ENCODE measurements at regions not wholly inside any gene's neighbourhood (a gene's known extent, or its start where the extent isn't known, plus 50 kb on each side); places are given as distances from the start of the nearest gene placed in this dataset.

- no peak for TF ChIP-seq CTCF (IDR thresholded peaks at IDR 0.05; ENCODE audit: insufficient read depth, low read length)
- H3K4me3 ChIP-seq (ENCODE audit: low read depth, low read length) = no peak overlapping the region
- DNase-seq (ENCODE audit: low read depth) = no peak
Observed at GRCh38 chr9:73689051-73689870, 537.6 kb downstream of the ANXA1 start.

GRCh38 chr9:73701415-73702057 lies 549.9 kb downstream of the ANXA1 start:
- no peak for TF ChIP-seq CTCF (IDR thresholded peaks at IDR 0.05; ENCODE audit: insufficient read depth, low read length)
- DNase-seq (ENCODE audit: low read depth) = no peak
- H3K4me3 ChIP-seq (ENCODE audit: low read depth, low read length) = no peak overlapping the region

- no peak for TF ChIP-seq CTCF (IDR thresholded peaks at IDR 0.05; ENCODE audit: insufficient read depth, low read length)
- no peak for DNase-seq (ENCODE audit: low read depth)
- no peak overlapping the region for H3K4me3 ChIP-seq (ENCODE audit: low read depth, low read length)
Observed at GRCh38 chr9:73714294-73714693, 562.6 kb downstream of the ANXA1 start.

GRCh38 chr9:73715591-73715990 lies 563.9 kb downstream of the ANXA1 start:
- no peak overlapping the region for H3K4me3 ChIP-seq (ENCODE audit: low read depth, low read length)
- TF ChIP-seq CTCF (IDR thresholded peaks at IDR 0.05; ENCODE audit: insufficient read depth, low read length) = no peak
- DNase-seq (ENCODE audit: low read depth) = no peak

GRCh38 chr9:73719660-73720059 lies 568.0 kb downstream of the ANXA1 start:
- DNase-seq (ENCODE audit: low read depth) = no peak
- no peak overlapping the region for H3K4me3 ChIP-seq (ENCODE audit: low read depth, low read length)
- no peak for TF ChIP-seq CTCF (IDR thresholded peaks at IDR 0.05; ENCODE audit: insufficient read depth, low read length)

- no peak for TF ChIP-seq CTCF (IDR thresholded peaks at IDR 0.05; ENCODE audit: insufficient read depth, low read length)
- no peak for DNase-seq (ENCODE audit: low read depth)
- H3K4me3 ChIP-seq (ENCODE audit: low read depth, low read length) = no peak overlapping the region
Observed at GRCh38 chr9:73720601-73721000, 568.9 kb downstream of the ANXA1 start.

Data from fibroblast of the aortic adventitia (primary cell).